OCI-LY1 (cell line): ENCODE measurements at regions not wholly inside any gene's neighbourhood (a gene's known extent, or its start where the extent isn't known, plus 50 kb on each side); places are given as distances from the start of the nearest gene placed in this dataset.

Experiments used
- CTCF ChIP-seq: fragments of 200-600 bp; sonication (generic), shearing (Covaris generic); IDR thresholded peaks from 2 replicates; pipeline ENCODE4 v1.5.1; 2017; ENCODE audit warnings: mild to moderate bottlenecking, antibody characterized with exemption, low read length, moderate library complexity, mixed read lengths
- EZH2 ChIP-seq: fragments of 200-600 bp; sonication (generic), shearing (Covaris generic); IDR thresholded peaks from 2 replicates; pipeline ENCODE4 v1.8.0; 2017; ENCODE audit warnings: borderline replicate concordance, mixed run types, mild to moderate bottlenecking, antibody characterized with exemption, low read length, moderate library complexity, mixed read lengths

GRCh38 chr3:25895443-25895842 is 105.6 kb downstream of the OXSM start:
- TF ChIP-seq CTCF (no peak), EZH2 (no peak)
